Spinal cord (tissue), 9 donors: ENCODE measurements at regions not wholly inside any gene's neighbourhood (a gene's known extent, or its start where the extent isn't known, plus 50 kb on each side); places are given as distances from the start of the nearest gene placed in this dataset.
"Not testable (repeated sequence)": the region's sequence is repeated elsewhere in the genome, so short reads cannot be mapped to it uniquely, and the experiment has no call there.

Experiments
- DNase-seq, 6 donors: peaks; one replicate each; pipeline versions ENCODE4 v3.0.0 to v3.0.0-alpha.2; 2013 to 2015; ENCODE audit warnings: low spot score in 6 of 6, low read depth in 4 of 6
- H3K27ac ChIP-seq: one replicate; pipeline ENCODE4 v1.5.1; 2013; ENCODE audit warnings: low read depth, low read length, control low read depth
- H3K27me3 ChIP-seq: one replicate; pipeline ENCODE4 v1.6.1; 2013; ENCODE audit warnings: low read length; ENCODE audit not compliant: control insufficient read depth, insufficient read depth
- H3K36me3 ChIP-seq: one replicate; pipeline ENCODE4 v1.6.1; 2013; ENCODE audit warnings: low read length; ENCODE audit not compliant: control insufficient read depth, insufficient read depth
- H3K4me1 ChIP-seq: one replicate; pipeline ENCODE4 v1.6.1; 2013; ENCODE audit warnings: low read length; ENCODE audit not compliant: control insufficient read depth, insufficient read depth
- H3K4me3 ChIP-seq: one replicate; pipeline ENCODE4 v1.5.1; 2013; ENCODE audit warnings: low read depth, low read length, control low read depth
- H3K9me3 ChIP-seq: one replicate; pipeline ENCODE4 v1.6.1; 2013; ENCODE audit warnings: low read length; ENCODE audit not compliant: control insufficient read depth, insufficient read depth
- WGBS: methylation state at CpG from one replicate; pipeline ENCODE4 v1.1.5; 2013; ENCODE audit warnings: missing lambda C conversion rate; ENCODE audit not compliant: insufficient coverage; 5-methylcytosine and 5-hydroxymethylcytosine counted together
- donor health status: healthy.

GRCh38 chr17:22383772-22384460, 691.6 kb downstream of the KCNJ18 start:
- DNase-seq, H3K27ac ChIP-seq, H3K36me3 ChIP-seq, H3K9me3 ChIP-seq, H3K27me3 ChIP-seq, H3K4me3 ChIP-seq, H3K4me1 ChIP-seq: not testable (repeated sequence)
- WGBS: 72% methylated on average over 10 of the region's 60 CpGs

- not testable (repeated sequence) for H3K27me3 ChIP-seq, H3K4me3 ChIP-seq, DNase-seq, H3K36me3 ChIP-seq, H3K9me3 ChIP-seq, H3K27ac ChIP-seq, H3K4me1 ChIP-seq
- WGBS: no CpG with 5 or more reads among the region's 19 CpGs
Observed at GRCh38 chr17:22384461-22384800, 692.1 kb downstream of the KCNJ18 start.

DNA sequence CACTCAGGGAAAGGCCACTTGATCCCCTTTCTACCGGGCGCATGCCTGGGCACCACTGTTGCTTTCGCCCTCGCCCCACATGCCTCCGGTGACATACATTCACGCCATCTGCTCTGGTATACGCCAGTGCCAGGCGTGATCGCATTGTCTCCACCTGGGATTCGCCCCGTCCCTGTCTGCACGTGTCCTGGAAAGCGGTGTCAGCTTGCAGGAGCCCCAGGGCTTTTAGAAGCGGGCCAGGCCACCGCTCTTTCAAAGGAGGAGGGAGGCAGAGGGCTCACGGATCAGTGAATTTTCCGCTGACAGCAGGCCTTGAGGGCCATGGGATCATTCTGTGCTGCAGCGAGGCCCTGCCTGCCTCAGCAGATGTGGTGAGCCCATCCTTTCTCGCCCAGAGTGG, 706.1 kb downstream of the KCNJ18 start:
- not testable (repeated sequence) for H3K27ac ChIP-seq, H3K27me3 ChIP-seq, H3K4me1 ChIP-seq, H3K36me3 ChIP-seq, H3K4me3 ChIP-seq, H3K9me3 ChIP-seq, DNase-seq
- WGBS: no CpG with 5 or more reads among the region's 19 CpGs

- WGBS: no CpG with 5 or more reads among the region's 40 CpGs
- not testable (repeated sequence) for H3K36me3 ChIP-seq, H3K4me1 ChIP-seq, H3K27ac ChIP-seq, H3K9me3 ChIP-seq, H3K27me3 ChIP-seq, DNase-seq, H3K4me3 ChIP-seq
Observed at GRCh38 chr17:22399037-22399436, 706.7 kb downstream of the KCNJ18 start.

- DNase-seq, H3K4me1 ChIP-seq, H3K9me3 ChIP-seq, H3K4me3 ChIP-seq, H3K27me3 ChIP-seq, H3K36me3 ChIP-seq, H3K27ac ChIP-seq: not testable (repeated sequence)
- WGBS: no CpG with 5 or more reads among the region's 39 CpGs
Observed at GRCh38 chr17:22405080-22405479, 712.8 kb downstream of the KCNJ18 start.

GRCh38 chr17:22409160-22409751, 716.9 kb downstream of the KCNJ18 start:
- peaks cover 9% of the 10 kb centered on the region for H3K9me3 ChIP-seq
- WGBS: 71% methylated on average over 43 of the region's 52 CpGs

GRCh38 chr17:22410136-22410535, 717.8 kb downstream of the KCNJ18 start:
- Histone ChIP-seq H3K36me3 (no peaks in the 10 kb centered on the region), H3K27me3 (no peaks in the 10 kb centered on the region), H3K9me3 (peaks cover 9% of the 10 kb centered on the region), H3K4me3 (no peak overlapping the region), H3K4me1 (no peaks in the 10 kb centered on the region), H3K27ac (no peak overlapping the region)
- DNase-seq: no peak
- 79% methylated on average over 13 of the region's 14 CpGs for WGBS

More at GRCh38 chr17:22409160-22409751, 716.9 kb downstream of the KCNJ18 start:
- no peak overlapping the region for H3K27ac ChIP-seq
- no peaks in the 10 kb centered on the region for H3K36me3 ChIP-seq
- H3K4me3 ChIP-seq: no peak overlapping the region
- no peaks in the 10 kb centered on the region for H3K27me3 ChIP-seq
- H3K4me1 ChIP-seq: no peaks in the 10 kb centered on the region
- no peak for DNase-seq

- H3K9me3 ChIP-seq: peaks cover 9% of the 10 kb centered on the region
- no peak overlapping the region for H3K27ac ChIP-seq
- no peaks in the 10 kb centered on the region for H3K27me3 ChIP-seq
- no peaks in the 10 kb centered on the region for H3K36me3 ChIP-seq
- no peak for DNase-seq
- 80% methylated on average over 38 of the region's 38 CpGs for WGBS
- H3K4me1 ChIP-seq: no peaks in the 10 kb centered on the region
- no peak overlapping the region for H3K4me3 ChIP-seq
Observed at GRCh38 chr17:22411185-22411784, 719.0 kb downstream of the KCNJ18 start.

DNA sequence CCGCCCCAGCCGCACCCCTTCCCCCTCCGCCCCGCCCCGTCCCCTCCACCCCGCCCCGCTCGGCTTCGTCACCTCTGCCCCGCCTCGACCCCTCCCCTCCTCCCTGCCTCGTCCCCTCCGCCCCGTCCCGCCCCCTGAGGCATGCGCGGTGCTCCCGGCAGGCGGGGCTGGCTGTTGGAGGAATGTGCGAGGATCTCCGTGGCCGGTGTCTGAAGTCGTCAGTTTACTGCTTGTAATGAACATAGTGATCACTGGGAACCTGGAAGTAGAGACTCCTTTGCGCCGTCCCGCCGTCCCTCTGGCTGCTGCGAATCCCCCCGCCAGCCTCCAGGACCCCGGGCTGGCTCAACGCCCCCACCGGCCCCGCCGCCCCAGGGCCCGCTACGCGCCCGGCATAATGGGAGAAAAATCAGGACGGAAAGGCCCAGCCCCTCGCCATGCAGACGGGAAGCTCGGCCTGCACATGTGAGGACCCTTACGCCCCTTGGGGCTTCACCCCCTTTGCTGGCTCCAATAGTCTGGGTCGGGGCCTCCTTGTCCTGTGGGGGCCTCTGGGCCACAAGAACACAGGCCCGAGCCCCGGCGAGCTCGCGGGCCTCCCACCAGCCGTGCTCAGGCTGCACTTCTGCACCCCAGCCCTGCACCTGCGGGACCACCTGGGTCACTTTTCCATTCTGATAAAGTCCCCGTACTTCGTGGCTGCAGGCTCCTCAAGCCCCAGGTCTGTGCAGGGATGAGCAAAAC, 743.1 kb downstream of the KCNJ18 start:
- Histone ChIP-seq H3K4me3 (no peak overlapping the region), H3K9me3 (peaks cover 7% of the 10 kb centered on the region)

More for the DNA sequence above, 743.1 kb downstream of the KCNJ18 start:
- Histone ChIP-seq H3K4me1 (no peaks in the 10 kb centered on the region), H3K27me3 (no peaks in the 10 kb centered on the region), H3K36me3 (no peaks in the 10 kb centered on the region), H3K27ac (no peak overlapping the region)
- no peak for DNase-seq
- WGBS: 55% methylated on average over 35 of the region's 53 CpGs
